HTR-8/SVneo (cell line): ENCODE measurements at regions not wholly inside any gene's neighbourhood (a gene's known extent, or its start where the extent isn't known, plus 50 kb on each side); places are given as distances from the start of the nearest gene placed in this dataset.
"Not testable (repeated sequence)": the region's sequence is repeated elsewhere in the genome, so short reads cannot be mapped to it uniquely, and the experiment has no call there.

ENCODE experiments used
- DNase-seq: peaks from one replicate; pipeline ENCODE4 v3.0.0; 2011; ENCODE audit warnings: low spot score, mixed read lengths; ENCODE audit not compliant: insufficient read length
- FAIRE-seq: peaks from 2 replicates; lab custom pipeline; 2011; peaks lifted over from hg19 to GRCh38; lab: Jason Lieb, UNC

DNA sequence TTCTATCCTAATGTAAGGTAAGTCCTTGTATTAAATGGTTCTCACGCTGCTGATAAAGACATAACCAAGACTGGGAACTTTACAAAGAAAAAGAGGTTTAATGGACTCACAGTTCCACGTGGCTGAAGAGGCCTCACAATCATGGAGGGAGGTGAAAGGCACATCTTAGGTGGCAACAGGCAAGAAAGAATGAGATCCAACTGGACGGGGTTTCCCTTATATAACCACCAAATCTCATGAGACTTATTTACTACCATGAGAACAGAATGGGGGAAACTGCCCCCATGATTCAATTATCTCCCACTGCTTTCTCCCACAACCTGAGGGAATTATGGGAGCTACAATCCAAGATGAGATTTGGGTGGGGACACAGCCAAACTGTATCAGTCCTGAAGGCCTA lies 136.6 kb downstream of the HTR1B start:
- FAIRE-seq, result no peak
- no peak for DNase-seq

DNA sequence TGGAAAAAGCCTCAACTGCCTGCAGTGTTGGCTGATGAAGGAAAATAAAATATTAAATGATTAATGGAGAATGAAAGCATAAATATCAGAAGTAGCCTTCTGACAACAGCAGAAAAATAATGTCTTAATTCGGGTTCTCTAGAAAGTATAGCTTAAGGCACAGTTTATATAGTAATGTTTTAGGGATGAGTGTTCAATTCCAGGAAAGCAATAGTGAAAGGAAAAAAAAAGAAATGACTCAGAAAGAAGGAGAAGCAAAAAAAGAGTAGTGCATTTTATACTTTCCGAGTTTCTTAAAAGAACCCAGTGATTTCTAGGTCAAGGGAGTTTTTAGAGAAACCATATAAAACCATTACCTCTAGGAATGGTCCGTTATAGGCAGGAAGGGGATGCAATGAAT lies 137.3 kb downstream of the HTR1B start:
- no peak for FAIRE-seq
- no peak for DNase-seq

DNA sequence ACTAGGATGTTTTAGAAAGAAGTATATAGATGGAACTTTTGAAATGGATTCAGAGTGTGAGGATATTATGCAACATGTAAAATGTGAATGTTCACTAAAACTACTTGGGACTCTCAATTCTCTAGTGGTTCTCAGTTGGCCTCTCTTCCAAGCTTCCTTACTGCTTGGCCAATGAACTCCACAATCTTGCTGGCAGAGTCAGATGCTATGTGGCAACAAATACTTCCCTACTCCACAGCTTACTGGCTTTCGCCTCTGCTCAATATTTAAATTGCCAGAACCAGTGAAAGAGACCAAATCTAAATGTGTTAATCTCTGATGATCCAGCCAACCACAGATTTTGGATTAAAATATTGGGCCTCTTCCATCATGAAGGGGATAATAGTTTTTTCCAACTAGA lies 138.4 kb downstream of the HTR1B start:
- FAIRE-seq (no peak), DNase-seq (no peak)

DNA sequence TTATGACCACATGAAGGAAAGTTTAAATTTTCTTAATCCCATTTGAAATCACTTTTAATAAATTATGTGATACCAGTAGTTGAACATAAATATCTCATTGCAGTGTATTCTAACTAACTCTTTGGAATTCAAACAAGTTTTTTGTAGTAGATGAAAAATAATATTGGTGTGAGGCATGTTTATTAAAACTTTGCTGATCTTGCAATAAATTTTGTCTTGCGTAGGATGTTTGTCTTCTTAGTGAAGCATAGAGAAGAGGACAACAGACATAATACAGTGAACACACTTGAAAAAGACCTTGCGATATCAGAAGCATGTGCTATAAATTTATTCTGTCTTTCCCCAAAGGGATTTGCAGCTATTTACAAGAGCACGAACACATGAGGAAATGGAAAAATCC lies 140.7 kb downstream of the HTR1B start:
- FAIRE-seq (no peak), DNase-seq (no peak)

DNA sequence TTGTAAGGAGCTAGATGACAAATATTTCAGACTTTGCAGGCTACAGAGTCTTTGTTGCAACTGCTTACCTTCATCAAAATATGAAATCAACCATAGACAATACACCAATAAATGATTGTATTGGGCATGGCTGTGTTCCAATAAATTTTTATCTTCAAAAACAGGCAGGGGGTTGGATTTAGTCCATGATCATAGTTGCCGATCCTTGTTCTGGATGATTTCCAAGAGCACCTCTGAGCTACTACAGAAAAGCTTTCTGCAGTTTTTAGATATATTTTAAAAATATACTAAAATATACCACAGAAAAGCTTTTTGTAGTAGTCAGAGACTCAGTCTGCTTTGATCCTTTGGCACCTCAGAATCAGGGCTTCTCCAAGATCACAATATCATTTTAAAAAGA lies 145.0 kb downstream of the HTR1B start:
- FAIRE-seq (no peak), DNase-seq (no peak)

DNA sequence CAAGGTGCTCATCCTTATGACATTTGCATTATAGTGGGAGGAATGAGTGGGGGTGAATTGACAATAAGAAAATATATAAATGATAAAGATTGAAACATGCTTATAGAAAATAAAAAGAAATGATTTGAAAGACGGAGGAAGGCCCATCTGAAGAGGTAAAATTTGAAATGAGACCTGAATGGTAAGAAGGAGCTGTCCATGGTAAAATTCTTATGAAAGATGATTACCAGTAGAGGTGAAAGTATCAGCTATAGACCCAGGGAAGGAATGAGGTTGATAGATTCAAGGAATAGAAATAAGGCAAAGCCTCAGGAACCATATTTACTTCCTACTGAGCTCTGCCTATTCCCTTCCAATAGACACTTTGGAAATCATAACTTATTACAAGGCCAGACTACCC lies 149.7 kb downstream of the HTR1B start:
- DNase-seq, result no peak

DNA sequence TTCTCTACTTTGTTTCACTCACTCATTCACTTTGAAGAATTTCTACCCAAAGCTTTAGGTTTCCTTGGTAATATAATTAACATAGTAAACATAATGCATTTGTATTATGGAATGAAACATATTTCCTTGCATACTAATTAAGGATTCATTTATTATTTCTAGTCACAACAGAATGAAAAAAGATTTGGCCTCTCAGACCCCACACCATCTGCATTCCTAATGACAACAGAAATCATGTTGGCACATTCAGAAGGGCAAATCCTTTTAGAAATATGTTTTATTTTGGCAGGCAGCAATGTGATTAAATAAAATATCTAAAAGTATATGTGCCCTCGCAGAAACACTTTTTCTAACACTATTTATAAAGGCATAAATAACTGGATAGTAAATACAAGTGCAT lies 163.4 kb downstream of the HTR1B start:
- DNase-seq, result no peak
- FAIRE-seq, result no peak

More for the DNA sequence above, 149.7 kb downstream of the HTR1B start:
- FAIRE-seq, result no peak

DNA sequence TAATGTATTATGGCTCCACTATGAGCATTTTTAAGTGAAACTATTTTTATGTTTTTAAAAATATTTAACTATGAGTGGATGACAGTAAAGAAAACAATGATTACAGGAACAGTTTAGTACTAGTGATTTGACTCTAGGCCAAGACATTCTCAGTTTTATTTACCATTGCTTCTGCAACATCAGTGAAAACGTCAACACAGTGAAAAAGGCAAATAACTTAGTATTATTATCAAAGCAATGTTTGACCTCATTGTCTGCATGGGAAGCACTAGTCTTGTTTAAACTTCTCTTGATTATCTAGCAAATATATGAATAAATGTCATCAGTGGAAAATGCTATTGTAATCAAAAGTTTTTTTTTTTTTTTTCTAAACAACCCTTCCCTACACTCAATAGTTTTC lies 165.0 kb downstream of the HTR1B start:
- FAIRE-seq (no peak), DNase-seq (no peak)

DNA sequence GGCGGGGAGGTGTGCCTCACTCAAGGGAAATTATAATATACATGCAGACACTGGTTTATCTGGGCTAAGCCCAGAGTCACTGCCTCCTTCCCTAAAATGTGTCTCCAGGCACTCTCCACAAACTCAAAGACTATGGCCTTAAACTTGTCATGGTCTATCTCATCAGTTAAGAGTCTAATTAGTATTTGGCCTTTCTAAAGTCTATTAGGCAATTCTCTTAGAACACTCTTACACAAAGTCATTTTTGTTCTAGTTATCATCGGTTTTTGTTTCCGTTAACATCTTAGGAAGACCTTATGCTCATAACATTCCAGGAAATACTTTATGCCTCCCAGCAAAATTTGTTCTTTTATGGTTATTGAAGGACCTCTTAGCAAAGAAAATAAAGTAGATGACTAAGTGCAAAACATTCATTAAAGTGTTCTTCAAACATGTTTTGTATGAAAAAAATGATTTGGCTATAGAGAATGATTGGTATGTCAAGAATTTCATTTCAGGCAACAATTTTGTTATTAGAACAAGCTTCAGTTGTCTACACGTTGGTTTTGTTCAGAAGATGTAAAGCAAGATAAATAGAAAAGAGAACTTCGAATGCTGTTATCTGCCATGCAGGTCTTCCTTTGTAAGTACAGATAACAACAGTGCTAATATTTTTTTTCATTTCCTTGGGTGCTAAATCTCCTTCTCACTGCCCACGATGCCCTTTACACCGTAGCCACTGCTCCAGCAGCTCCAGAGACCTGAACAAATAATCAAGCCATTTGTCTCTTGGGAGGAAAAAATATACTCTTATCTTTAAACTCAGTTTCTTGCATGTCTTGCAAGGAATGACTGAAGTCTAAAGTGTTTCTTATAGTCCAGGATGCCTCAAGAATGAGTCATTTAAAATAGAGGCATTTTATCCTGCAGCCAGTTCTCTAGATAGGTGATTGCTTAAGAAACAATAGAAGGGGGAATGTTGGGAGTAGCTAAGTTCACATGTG lies 170.4 kb downstream of the HTR1B start:
- FAIRE-seq, result no peak

DNA sequence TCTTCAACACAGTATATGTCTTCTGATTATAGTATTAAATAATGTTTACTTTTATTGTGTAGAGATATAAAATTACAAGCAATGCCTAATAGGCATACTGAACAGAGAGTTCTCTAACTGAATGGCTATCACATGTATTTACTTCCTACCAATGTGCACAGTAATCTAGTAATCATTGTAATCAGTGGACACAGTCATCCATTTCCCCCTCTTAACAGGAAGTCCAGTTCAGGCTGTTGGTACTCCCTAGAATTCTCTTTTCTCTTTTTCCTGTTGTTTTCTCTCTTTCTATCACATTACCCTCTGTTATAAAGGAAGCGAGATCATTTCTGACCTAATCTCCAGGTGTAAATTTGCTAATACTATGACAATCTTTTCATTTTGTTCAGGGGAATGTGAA lies 172.5 kb downstream of the HTR1B start:
- DNase-seq (no peak), FAIRE-seq (no peak)

More for the DNA sequence above, 170.4 kb downstream of the HTR1B start:
- DNase-seq, result peak; percentile 34

DNA sequence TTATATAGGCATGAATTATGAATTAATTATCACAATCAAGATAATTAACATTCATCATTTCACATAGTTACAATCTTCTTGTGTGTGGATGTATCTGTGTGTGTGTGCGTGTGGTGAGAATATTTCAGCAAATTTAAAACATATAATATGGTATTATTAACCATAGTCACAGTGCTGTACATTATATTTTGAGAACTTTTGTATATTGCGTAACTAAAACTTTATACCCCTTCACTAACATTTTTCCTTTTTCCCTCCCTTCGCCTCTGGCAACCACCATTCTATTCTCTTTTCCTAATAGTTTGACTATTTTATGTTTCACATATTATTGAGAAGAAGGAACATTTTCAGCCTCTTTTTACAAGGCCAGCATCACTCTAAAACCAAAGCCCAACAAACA lies 176.8 kb downstream of the HTR1B start:
- FAIRE-seq, result no peak
- DNase-seq, result no peak

DNA sequence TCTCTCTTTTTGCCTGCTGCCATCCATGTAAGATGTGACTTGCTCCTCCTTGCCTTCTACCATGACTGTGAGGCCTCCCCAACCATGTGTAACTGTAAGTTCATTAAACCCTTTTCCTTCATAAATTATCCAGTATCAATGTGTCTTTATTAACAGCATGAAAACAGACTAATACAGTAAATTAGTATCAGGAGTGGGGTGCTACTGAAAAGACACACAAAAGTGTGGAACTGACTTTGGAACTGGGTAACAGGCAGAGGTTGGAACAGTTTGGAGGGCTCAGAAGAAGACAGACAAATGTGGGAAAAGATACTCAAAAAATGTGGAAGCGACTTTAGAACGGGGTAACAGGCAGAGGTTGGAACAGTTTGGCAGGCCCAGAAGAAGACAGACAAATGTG lies 189.4 kb downstream of the HTR1B start:
- FAIRE-seq, result no peak
- DNase-seq, result no peak

DNA sequence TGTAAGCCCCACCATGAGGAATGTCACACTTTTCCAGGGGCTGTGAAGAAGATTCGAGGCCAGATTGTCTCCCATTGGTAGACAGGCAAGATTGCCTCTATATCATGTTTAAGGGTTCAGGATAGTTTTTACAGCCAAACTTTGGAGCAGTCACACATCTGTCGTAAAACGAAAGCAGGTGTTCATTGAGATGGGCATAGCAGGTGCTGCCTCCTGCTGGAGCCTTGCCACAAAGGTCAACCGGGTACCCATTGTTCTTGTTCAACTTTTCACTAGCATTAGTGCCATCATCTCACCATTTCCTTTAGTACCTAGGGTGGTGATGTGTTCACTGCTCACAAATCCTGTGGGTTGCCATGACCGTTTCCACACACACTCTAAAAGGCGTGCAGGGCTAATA lies 198.3 kb downstream of the HTR1B start:
- no peak for DNase-seq
- no peak for FAIRE-seq

DNA sequence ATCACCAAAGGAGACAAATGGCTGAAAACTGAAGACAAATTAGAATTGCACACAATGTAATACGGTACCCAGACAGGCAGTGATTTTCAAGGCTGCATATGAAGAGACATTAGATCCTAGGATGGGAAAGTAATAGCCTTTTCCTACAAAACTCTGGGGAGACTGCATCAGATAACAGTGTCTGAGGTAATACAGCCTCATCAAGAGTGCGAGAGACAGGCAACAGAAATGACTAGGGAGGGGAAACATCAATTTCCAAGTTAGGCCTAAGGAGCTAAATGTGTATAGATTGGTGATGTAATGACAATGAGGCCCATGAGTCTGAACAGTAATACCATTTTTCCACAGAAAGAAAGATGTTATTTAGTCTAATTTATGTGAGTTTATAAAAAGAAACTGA lies 200.3 kb downstream of the HTR1B start:
- FAIRE-seq, result no peak
- no peak for DNase-seq

DNA sequence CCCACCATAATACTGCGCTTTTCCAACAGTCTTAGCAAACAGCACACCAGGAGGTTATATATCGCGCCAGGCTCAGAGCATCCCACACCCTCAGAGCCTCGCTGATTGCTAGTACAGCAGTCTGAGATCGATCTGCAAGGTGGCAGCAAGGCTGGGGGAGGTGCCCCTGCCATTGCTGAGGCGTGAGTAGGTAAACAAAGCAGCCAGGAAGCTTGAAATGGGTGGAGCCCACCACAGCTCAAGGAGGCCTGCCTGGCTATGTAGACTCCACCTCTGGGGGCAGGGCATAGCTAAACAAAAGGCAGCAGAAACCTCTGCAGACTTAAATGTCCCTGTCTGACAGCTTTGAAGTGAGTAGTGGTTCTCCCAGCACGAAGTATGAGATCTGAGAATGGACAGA lies 211.5 kb downstream of the HTR1B start:
- FAIRE-seq, DNase-seq: not testable (repeated sequence)

DNA sequence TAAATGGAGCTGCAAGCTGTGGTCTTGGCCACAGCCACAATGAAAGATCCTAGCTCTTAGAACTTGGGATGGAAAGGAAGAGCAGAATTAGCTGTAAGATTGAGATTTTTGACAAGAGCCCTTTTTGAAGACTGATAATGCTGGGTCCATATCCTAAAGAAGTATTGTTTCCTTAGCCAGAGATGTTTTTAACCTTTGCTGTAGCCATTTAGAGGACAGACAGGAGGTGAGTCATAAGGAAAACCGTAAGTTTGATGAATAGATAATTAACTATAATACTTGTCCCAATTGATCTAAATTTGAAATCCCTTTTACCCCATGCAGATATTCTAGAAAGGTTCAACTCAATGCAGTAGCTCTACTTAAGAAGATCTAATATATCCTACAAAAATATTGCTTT lies 213.7 kb downstream of the HTR1B start:
- DNase-seq, result no peak
- no peak for FAIRE-seq

DNA sequence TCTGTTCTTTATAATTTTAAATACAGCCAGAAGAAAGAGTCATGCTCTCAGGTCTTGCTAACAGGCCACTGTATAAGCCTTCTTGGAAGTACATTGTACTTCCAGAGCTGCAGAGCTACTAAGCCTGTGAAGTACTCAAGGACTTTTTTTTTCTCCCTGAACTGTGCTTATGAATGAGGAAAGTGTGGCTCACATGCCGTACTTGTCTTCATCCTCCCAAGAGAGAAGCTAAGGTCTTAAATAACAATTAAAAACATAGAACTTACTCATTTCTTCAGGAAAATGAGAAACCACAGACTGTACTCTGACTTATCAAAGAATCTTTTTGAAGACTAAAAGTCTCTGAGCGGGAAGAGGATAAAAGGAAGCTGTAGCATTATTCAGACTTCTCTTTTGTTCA lies 218.3 kb downstream of the HTR1B start:
- DNase-seq, result no peak
- no peak for FAIRE-seq

DNA sequence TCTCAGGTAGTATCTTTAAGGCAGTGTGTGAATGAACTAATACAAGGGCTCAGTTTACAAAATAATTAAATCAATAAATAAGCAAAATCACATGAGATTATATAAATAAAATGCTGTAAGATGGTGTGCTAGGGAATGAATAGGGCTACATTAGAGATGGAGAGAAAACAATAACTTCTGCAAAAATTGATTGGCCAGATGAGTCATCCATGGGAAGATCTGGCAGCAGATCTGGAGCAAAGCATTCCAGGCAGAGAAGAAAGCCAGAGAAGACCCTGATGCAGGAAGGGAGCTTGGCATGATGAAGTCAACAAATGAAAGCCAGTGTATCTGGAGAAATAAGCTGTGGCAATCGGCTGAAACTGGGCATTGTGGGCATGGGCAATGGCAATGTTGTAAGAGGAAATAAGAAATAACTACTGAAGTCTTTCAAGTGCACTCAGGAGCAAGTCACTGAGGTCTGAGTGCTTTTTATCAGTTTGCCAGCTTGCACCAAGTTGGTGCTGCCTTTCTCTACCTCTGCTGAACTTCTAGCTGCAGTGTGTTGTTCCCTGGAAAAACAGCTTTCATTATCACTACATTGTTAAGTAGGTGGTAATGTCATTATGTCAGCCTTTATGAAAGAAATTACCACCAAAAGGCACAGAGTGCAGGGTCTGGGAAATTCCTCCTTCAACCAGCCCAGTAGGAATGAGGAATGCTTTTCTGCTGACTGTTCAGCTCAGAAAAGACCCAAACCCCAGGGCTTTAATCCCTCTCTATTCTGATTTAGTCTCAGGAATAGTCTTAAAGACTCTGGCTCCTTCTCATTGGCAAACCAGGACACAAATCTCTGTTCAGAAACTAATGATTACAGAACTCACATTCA lies 231.6 kb downstream of the HTR1B start:
- DNase-seq, result no peak
- FAIRE-seq, result no peak

DNA sequence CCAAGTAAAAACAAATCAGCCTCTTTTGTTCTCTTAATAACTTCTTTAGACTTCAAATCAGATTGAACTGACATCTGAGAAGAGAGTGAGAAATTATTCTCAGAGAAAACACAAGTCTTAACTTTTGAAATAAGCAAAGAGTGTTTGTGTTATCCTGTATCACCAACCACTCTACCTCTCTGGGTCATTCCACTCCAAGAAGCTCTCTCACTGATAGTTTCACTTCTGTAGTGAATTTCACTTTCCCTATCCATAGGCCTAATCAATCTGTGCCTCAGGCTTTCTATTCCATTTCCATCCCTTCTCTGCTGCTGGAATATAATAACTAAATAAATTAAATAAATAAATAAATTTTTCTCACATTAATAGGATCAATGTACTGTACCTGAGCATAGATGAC lies 235.0 kb downstream of the HTR1B start:
- DNase-seq (no peak), FAIRE-seq (no peak)

DNA sequence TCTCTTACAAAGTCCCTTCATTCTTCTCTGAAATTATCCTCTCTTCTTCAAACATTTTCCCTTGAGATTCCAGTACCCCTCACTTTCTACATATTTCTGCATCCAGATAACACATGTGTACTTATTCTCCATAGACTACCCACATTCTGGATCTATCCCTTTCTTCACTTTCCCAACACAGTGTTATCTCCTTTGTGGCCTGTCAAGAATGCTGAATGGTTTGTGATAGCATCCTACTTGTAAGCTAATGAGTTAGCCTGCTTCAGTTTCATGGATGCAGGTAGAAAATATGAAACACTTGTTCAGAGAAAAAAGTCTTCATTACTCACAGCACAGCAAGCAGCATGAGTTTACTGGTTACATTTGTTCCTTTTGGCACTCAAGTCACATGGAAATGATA lies 245.4 kb downstream of the HTR1B start:
- FAIRE-seq (no peak), DNase-seq (no peak)

DNA sequence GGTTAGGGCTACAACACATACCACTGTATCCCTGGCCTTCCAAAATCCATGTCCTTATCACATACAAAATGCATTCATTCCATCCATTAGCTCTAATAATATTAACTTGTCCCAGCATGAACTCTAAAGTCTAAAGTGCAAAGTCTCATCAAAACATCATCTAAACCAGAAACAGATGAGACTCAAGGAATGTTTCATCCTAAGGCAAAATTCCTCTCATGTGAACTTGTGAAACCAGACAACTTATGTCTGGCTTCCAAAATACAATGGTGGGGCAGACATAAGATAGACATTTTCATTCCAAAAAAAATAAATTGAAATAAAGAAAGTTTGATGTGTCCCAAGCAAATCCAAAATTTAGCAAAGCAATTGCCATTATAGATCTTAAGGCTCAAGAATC lies 257.4 kb downstream of the HTR1B start:
- DNase-seq, result no peak
- FAIRE-seq, result no peak
